A172 (cell line): ENCODE measurements at regions not wholly inside any gene's neighbourhood (a gene's known extent, or its start where the extent isn't known, plus 50 kb on each side); places are given as distances from the start of the nearest gene placed in this dataset.
A peak's percentile ranks its signal among the peaks of the same experiment; 100 is the strongest.

Experiments used
- DNase-seq: peaks from one replicate; pipeline ENCODE4 v3.0.0-alpha.2; 2015; ENCODE audit warnings: low spot score

DNA sequence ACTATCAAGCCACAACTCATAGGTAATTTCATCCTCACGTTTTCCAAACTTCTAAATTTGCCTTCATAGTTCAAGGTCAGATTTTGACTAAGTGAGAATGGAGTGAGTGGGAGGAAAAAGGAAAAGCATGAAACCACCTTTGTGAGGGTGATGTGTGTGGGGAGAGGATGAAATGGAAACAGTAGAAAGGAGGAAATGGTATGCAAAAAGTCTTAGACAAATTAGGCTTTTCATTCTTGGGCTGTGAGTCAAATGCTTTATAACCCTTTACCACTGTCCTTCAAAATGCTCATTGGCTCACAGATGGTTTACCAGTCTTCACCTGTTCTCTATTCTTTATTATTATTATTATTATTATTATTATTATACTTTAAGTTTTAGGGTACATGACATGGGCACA is 127.2 kb downstream of the RAP2A start:
- no peak for DNase-seq

DNA sequence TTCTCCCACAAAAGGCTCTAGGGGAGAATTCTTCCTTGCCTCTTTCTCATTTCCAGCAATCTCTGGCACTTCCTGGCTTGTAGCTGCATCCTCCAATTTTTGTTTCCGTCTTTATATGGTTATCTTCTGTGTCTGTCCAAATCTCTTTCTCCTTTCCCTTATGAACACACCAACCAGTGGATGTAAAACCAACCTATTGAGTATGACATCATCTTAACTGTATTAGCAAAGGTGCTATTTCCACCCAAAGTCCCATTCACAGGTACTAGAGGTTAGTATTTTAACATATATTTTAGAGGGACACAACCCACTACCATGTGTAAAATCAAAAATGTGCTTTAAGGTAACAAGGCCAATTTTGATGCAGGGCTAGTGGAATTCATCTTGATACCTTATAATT is 129.0 kb downstream of the RAP2A start:
- no peak for DNase-seq

DNA sequence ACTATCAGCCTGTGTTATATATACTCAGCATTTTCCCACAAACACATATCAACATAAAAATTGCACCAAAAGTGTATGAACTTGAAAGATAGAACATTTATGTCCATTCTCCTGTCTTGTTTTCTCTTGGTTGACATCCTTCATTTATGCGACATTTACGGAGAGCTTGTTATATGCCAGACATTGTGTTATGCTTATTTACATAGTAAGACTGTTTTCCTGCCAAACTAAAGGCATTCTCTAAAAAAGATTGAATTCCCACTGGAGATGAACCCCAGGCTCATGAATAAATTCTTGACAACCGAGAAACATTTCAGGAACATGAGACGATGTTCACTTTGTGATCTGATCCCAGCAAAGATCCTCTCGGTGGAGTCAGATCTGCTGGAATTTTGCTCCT is 131.0 kb downstream of the RAP2A start:
- no peak for DNase-seq

DNA sequence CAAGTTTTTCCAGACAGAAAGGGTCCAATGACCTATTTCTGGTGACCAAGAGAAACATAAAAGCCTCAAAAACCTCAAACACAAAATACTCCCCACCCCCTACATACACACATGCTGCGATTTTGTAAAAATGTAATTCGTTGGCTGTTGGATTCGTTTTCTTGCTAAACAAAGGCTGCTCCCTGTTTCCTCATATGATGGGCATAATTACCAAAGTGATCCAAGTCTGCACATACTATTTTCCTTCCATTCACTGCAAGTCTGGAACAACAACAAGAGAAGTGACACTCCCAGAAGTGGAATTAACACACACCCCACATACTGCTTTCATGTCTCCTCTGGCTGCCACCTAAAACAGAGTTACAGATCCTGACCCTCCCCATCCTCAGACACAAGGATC is 131.9 kb downstream of the RAP2A start:
- DNase-seq = no peak

DNA sequence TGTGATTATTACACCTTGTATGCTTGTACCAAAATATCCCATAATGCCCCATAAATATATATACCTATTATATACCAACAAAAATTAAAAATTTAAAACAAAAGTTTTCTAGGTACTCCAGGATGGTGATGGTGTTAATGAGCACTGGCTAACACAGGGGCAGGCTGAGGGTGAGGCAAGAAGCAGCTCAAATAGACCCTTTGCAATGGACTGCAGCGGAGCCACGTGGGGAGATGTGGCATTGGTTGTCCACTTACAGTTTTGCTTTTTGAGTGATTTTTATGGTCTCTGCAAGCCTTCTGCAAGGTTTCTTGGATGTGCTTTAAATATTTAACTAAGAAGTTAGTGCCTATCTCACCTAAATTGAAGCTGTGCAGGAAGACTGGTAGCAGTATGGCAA is 132.9 kb downstream of the RAP2A start:
- DNase-seq = no peak

DNA sequence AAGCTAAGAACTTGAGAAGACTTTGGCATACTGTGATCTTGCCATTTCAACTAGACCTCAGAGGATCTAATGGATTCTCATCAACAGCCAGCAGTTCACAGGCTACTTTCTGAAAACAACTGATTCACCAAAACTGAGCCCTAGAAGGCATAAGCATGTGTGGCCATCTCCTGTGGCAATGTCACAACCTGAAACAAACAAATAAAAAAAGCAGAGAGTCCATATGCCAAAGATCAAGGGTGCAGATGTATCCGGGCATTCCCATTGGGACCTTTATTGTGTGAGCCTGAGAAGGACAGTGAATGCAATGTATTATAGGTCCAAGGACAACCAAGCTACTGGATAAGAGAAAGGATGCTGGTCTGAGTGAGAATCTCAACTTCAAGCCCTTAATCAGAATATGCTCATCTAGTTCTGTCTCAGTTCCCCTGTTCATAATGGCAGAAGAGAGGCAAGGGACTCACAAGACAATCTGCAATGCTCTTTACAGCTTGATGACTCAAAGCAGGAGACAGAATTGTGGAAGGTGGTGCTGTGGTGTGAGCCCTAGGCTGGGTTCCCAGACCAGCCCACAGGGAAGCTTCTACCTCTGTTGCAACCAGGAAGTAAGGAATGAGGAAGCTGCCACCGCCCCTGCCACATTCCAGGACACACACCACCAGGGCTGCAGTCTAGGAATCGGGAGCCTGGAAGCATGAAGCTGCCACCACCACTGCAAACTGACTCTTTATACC is 133.7 kb downstream of the RAP2A start:
- peak; percentile 84 for DNase-seq

DNA sequence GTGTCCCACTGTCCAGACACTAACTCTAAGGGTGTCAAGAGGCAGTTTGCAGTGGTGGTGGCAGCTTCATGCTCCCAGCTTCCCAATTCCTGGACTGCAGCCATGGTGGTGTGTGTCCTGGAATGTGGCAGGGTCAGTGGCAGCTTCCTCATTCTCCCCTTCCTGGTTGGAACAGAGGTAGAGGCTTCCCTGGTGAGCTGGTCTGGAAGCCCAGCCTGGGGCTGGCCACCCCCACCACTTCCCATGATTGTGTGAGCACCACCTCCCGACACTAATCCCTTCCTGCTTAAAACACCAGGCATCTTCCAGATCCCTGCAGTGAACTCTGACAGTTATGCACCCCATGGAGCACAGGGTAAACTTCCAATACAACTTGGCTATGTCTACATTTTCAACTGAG is 134.9 kb downstream of the RAP2A start:
- DNase-seq = no peak

DNA sequence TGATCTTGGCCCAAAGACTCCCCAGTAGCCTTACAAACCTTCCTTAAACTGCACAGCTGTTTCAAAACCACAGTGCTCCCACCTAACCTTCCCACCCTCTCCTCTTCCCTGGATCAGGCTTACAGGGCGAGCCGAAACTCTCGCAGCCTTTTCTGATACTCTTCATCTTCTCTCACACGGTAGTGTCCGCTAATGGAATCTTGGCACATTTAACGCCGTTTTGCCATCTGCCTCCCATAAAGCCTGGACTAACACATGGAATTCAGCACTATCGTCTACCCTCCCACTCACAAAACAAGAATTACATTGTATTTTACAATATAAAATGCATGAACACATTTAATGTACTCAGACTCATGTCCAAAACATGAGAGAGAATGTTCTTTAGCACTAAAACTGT is 135.9 kb downstream of the RAP2A start:
- DNase-seq = no peak

DNA sequence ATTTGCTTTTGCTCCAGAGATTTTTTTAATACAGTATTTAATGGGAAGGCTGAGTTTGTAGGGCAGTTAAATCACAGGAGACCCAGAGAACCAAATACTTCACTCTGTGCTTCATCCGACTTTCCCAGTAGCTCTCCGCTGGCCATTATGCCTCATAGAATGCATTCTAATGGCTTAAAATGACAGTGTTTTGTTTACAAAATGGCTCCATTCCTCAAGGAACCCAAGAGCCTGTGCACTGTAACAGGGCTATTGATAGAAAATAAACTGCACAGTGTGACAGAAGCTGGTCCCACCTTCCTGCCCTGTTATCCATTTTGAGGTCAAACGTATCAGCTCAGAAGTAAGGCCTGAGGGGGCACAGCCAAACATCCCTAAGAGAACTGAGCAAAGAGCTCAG is 136.5 kb downstream of the RAP2A start:
- DNase-seq = no peak

DNA sequence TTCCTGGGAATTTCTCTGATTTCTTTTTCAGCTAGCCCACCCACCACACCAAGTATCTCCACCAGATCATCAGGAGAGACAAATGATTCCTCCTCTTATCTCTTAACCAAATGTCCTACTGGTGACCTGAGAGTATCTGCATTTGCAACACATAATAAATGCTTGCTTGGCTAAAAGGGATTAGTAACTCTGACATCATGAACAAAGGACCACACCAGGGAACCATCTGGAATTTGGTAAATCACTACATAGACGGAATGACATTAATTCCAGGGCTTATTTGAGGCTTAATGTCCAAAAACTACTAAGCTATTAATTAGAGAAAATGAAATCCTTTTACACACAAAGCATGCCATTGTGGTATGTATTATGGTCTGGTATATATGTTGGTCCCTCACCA is 139.0 kb downstream of the RAP2A start:
- DNase-seq = no peak

DNA sequence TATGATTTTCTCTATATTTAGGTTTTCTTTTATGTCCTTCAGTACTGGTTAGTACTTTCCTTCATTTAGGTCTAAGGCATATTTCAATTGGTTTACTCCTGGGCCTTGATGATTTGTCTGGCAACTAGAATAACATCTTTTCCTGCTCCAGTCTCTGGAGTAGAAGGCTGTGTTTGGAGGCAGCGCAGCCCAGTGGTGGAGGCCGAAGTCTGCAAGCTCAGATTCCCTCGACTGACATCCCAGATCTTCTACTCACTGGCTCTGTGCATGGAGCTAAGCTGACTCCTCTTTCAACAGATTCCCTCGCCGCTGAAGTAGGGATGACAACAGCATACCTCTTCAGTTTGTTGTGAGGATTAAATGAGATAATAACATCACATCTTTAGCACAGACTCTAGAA is 141.0 kb downstream of the RAP2A start:
- DNase-seq = peak; percentile 44

DNA sequence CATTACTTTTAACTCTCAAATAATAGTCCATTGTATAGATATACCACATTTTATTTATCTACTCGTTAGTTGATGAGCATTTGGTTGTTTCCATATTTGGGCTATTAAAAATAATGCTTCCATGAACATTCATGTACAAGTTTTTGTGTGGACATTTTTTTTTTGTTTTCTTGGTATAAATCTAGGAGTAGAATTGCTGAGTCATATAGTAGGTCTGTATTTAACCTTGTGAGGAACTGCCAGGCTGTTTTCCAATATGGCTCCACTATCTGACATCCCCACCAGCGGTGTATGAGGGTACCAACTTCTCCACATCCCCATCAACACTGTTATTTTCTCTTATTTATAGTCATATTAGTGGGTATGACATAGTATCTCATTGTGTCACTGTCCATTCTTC is 143.1 kb downstream of the RAP2A start:
- DNase-seq = no peak

DNA sequence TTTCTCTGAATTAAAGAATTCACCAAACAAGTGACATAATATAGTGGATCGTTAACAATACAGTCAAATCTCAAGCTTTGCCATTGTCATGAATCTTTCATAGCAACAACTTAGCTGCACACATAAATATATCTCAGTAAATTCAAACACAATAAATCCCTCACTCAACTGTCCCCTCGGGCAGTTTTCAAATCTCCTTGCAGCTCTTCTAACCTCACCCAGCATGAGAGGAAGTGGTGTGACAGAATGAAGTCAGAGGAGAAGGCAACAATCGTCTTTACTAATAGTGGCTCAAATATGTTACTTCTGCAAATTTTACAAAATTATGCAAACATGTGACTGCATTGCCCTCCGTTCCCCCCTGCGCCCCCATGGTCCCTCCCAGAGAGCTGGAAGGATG is 148.2 kb downstream of the RAP2A start:
- no peak for DNase-seq

DNA sequence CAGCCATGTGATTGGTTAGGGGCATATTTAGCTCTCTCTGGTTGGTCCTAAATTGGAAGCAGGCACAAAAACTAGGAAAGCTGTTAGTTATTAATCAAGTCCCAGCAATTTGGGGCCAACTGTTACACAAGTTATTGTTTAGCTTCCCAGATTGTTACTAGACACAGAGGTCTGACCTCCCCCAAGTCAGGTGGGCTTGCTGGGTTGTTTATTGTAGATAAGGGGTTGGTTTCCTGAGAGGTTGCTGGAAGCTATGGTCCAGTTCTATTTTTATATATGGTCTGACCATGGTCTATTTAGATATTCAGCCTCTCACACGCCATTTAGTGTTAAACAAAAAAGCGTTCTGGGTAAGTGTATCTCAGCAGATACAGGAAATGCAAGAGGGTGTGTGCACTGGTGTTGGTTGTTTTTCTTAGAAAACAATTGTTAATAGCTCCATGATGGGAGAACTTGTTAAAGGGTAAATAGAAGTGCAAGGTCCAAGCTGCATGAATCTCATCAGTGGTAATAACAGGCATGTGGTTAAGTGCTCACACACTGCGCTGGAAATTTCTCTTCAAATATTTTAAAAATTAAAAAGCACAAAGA is 150.0 kb downstream of the RAP2A start:
- DNase-seq = no peak

DNA sequence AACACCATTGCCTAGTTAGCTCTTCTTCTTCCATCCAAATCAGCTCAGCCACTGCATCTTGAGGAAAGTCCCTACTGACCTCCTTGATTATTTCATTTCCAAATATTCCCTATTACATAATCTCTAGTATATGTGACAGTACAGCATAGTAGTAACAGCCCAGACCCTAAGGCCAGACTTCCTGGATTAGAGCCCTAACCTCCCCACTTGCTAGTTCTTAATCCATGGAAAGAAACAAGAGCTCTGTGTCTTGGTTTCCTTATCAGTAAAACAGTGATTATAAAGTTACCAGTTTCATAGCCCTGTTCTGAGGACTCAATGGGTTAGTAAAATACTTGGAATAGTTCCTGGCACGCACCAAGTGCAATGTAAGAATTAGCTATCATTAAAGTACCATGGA is 153.0 kb downstream of the RAP2A start:
- DNase-seq = no peak

DNA sequence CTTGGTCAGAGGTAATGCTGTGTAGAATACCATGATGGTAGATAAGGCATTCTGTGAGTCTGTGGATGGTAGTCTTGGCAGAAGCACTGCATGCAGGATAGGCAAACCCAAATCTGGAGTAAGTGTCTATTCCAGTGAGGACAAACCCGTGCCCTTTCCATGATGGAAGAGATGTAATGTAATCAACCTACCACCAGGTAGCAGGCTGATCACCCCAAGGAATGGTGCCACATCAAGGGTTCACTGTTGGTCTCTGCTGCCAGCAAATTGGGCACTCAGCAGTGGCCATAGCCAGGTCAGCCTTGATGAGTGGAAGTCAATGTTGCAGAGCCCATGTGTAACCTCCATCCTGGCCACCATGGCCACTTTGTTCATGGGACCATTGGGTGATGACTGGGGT is 155.0 kb downstream of the RAP2A start:
- DNase-seq = no peak

DNA sequence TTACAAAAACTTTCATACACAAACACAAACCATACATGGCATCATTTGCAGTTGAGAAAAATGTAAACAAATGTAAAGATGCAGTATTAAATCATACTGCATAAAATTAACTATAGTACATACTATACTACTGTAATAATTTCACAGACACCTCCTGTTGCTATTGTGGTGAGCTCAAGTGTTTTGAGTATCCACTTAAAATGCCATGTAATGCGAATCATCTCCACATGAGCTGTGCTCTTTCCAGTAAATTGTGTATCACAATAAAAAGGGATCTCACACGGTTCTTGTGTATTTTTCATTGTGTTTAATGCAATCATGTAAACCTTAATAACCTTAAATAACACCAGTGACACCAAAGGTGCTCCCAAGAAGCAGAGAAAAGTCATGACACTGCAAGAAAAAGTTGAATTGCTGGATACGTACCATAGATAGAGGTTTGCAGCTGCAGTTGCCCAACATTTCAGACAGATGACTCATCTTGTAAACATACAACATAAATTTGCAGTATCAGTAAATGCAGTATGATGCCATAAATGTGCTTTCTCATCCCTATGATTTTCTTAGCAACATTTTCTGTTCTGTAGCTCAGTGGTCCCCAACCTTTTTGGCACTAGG is 166.6 kb downstream of the RAP2A start:
- DNase-seq = peak; percentile 84

DNA sequence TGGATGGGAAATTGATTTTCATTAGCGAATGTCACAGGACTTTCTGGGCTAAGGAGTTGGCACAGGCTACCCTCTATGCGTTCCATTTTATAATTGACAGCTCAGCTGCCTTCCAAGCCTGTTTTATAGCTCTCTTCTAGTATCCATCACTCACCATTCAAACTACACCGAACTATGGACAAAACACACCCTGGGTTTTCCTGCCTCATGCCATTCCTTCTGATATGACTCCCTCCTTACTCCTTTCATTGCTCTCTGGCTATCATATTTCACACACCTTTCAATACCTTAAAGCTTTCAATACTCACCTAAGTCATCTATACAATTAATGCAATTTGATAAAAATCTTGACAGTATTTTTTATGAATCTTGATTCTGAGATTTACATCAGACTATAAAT is 181.3 kb downstream of the RAP2A start:
- no peak for DNase-seq

DNA sequence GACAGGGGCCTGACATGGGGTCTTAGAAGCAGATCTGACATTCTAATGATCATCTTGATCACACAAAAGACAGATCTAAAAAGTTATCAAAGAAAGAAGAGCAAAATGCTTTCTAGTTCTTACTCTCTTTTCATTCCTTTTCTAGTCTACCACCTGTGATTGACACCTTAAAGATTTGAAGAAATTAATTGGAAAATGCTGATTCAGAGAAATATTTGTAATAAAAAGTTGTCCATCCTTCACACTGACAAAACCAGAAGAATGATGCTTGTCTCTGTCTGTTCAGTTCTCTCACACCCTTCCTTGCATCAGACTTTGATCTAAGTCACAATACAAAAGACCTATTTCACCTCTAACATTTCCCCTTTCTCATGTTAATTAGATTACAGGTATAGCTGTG is 182.4 kb downstream of the RAP2A start:
- no peak for DNase-seq

DNA sequence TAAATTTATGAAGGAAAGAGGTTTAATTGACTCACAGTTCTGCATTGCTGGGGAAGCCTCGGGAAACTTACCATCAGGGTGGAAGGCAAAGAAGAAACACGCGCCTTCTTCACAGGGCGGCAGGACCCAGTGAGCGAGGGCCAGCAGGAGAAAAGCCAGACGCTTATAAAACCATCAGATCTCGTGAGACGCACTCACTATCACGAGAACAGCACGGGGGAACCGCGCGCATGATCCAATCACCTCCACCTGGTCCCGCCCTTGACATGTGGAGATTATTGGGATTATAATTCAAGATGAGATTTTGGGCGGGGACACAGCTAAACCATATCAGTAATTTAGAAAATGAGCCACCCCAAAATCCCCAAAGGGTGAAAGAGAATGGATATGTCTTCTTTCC is 187.1 kb downstream of the RAP2A start:
- no peak for DNase-seq

DNA sequence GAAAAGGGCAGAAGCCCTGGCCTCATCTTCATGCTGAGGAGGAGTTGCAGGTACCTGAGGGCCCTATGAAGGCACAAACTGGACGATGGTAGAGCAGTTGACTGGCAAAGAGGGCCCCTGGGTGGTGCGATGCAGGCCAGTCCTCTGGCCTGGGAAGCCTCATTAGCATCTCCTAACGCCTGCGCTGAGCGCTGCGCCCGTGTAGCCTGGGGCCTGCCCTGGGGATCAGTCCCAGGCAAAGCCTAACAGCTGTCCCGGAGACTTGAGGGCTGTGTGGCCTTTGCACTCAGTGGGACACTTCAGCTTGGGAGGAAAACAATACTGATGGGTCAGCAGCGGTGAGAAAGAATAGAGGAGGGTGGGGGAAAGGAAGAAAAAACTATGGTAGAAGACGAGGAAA is 187.7 kb downstream of the RAP2A start:
- DNase-seq = no peak

DNA sequence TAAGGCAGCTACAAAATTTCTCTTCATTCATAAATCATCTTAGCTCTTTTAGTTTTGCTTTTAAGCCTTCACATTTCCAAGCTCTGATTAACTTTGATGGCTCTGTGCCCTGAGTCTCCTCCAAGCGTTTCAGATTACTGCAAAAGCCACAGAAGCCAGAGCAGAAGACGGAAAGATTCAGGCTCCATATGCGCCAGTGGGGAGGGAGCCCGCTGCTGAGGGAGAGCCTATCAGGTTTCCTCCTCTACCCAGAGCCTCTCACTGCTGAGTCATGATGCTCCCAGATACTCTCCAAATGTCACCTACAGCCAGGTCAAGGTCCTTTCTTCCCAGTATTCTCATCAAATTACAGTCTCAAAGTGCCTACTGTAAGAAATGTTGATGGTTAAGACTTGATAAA is 193.6 kb downstream of the RAP2A start:
- DNase-seq = peak; percentile 93

DNA sequence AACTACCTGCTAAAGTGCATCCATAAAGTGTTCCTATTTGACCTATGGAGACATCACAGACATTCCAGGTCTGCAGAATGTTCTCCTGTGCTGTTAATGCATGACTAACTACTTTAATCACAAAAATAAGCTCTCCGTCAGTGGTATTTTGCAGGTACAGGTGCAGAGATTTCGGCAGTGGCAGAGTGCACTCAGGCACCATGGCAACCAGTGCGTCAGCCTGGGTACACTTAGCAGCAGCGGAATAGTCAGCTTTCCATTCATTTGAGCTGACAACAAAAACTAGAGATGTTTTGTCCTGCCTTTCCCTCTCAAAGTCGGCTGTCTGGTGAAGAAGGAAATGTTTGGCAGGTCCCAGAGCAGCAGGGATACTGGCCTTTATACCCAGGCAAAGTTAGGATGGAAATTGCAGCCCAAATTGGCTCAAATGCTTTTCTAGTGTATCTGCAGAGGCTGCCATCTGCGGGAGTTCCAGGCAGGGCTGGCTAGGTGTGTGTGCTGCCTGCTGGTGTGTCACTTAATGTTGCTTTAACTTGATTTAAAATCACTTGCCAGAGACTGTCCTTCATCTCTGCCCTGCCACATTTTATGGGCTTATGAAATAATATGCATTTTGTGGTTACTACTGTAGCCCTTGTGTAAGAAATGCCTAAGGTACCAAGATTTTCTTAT is 195.8 kb downstream of the RAP2A start:
- DNase-seq = no peak
